ENCODE measurements at regions not wholly inside any gene's neighbourhood (a gene's known extent, or its start where the extent isn't known, plus 50 kb on each side); places are given as distances from the start of the nearest gene placed in this dataset.

DNA sequence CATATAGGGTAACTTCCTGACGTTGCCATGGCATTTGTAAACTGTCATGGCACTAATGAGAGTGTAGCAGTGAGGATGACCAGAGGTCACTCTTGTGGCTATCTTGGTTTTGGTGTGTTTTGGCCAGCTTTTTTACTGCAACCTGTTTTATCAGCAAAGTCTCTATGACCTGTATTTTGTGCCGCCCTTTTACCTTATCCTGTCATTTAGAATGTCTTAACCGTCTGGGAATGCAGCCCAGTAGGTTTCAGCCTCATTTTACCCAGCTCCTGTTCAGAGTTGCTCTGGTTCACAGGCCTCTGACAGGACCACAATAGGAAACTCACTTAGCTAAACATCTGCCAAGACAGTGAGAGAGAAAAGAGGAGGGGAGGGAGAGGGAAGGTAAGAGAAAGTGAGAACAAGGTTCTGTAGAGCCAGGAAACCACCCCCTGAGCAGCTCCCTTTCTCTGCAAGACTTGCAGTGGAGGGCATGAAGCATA lies 64.8 kb upstream of the PLEKHG3 start:
- DNase-seq, result no peak

DNA sequence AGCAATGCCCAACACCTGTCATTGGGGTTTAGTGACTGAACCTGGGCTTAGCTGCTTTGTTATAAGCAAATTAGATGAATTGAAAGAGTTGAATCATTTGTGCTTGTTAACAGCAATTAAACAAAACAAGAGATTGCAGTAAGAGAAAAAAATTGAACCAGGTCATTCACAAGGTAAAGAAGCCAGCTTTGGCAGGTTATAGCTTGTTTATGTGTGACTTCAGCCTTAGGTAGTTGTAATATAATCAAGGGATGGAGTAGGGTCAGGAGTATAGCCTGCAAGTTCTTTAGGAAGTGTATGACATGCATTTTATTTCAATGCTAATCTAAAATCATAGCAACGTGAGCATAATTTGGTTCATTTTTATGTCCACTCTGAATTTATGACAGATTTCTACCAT lies 63.4 kb upstream of the PLEKHG3 start:
- DNase-seq, result no peak

DNA sequence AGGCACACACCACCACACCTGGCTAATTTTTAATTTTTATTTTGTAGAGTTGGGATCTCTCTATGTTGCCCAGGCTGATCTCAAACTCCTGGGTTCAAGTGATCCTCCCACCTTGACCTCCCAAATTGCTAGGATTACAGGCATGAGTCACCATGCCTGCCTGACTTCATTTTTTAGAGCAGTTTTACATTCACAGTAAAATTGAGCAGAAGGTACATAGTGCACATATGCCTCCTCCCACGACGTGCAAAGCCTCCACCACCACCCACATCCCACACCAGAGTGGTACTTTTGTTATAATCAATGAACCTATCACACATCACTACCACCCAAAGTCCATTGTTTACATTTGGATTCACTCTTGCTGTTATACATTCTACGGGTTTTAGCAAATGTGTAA lies 62.5 kb upstream of the PLEKHG3 start:
- no peak for DNase-seq

DNA sequence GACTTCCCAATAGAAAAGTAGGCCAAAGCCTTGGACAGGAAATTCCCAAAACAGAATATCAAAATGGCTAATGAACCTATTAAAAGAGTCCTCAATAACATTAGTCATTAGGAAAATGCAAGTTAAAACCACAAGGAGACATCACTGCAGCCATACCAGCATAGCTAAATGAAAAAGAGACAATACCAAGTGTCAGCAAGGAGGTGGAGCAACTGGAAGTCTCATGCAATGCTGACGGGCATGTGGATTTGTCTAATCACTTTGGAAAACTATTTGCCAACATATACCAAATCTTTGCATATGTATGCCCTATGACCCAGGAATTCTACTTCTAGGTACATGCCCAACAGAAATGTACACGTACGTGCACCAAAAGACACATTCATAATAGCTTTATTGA lies 60.5 kb upstream of the PLEKHG3 start:
- no peak for DNase-seq

DNA sequence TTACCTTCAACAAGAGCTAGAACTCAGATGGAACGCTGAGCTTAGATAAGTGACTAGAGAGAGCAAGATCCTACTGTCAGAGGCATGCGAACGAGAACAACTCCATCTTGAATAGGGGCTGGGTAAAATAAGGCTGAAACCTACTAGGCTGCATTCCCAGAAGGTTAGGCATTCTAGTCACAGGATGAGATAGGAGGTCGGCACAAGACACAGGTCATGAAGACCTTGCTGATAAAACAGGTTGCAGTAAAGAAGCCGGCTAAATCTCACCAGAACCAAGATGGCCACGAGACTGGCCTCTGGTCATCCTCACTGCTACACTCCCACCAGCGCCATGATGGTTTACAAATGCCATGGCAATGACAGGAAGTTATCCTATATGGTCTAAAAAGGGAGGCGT lies 59.6 kb upstream of the PLEKHG3 start:
- DNase-seq, result no peak

DNA sequence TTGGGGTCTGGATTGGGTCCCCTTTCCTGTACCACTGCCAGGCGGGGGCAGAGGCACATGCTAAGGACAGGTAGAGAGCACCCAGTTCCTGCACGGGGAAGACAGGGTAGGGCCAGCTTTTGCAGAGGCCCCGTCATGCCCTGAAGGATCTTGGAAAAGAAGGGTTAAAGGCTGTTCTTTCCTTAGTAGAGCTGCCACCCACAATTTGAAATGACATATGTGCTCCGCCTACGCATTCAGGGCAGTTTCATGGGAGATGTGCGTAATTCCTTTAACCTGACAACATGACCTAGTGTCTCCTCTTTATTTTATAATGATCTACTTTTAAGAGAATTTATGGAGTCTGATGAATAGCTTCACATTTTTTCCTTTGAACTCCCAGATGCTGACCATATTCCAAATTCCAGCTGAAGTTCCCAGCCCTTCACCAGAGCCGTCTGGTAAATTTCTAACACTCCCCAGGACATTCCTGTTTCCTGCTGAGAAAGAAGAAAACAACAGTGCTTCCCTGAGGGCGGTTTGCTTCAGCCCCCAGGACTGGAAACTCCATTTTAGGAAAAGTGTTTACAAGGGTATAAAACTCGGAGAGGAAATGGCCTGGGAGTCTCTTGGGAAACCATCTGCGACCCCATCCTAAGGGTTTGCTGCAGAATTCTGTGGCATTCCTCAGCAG lies 58.9 kb upstream of the PLEKHG3 start:
- DNase-seq, result peak in 14 of 56 donors; percentile 3 to 43 (median 16)

DNA sequence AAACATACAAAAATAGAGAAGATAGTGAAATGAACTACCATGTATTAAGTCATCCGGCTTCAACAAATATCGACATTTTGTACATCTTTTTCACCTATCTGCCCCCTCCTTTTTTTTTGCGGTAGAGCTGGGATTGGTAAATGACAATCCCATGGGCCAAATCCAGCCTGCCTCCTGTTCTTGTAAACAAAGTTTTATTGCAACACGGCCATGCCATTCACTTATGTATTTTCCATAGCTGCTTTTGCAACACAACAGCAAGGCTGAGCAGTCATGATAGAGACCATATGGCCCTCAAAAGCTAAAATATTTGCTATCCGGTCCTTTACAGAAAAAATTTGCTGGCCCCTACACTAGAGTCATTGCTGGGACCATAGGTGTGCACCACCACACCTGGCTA lies 58.1 kb upstream of the PLEKHG3 start:
- DNase-seq, result no peak

DNA sequence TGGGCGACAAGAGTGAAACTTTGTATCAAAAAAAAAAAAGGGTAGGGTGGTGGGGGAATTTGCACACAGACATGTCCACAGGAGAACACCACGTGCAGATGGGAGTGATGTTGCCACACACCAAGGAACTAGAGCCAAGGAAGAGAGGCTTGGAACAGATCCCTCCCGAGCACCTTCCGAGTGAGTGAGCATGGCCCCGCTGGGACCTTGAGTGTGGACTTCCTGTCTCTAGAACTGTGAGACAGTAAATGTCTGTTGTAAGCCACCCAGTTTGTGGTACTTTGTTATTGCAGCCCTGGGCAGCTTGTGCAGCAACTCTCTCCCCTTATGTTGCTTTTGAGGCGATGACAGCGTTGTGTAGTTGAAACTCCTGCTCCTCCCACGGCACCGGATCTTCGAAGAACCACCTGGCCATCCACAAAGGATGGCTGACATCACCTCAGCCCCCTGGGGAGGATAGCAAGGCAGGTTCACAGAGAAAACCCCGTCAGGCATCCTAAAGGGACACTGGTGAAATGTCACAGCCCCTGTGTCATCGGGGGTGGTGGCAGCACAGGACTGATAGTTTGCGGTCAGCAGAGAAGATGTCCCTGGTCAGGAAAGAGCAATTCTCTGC lies 54.7 kb upstream of the PLEKHG3 start:
- DNase-seq, result no peak

DNA sequence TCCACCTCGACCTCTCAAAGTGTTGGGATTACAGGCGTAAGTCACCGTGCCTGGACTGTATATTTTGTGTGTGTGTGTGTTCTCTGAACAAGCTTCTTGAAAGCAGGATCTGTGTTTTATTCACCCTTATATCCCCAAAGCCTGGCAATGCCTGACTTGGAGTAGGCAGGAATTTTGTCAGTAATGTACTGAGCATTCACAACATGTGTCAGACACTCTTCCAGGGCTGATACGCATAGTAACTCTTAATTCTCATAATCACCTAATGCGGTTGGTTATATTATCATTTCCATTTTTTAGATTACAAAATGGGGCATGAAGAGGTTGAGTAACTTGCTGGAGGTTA lies 50.4 kb upstream of the PLEKHG3 start:
- no peak for DNase-seq

DNA sequence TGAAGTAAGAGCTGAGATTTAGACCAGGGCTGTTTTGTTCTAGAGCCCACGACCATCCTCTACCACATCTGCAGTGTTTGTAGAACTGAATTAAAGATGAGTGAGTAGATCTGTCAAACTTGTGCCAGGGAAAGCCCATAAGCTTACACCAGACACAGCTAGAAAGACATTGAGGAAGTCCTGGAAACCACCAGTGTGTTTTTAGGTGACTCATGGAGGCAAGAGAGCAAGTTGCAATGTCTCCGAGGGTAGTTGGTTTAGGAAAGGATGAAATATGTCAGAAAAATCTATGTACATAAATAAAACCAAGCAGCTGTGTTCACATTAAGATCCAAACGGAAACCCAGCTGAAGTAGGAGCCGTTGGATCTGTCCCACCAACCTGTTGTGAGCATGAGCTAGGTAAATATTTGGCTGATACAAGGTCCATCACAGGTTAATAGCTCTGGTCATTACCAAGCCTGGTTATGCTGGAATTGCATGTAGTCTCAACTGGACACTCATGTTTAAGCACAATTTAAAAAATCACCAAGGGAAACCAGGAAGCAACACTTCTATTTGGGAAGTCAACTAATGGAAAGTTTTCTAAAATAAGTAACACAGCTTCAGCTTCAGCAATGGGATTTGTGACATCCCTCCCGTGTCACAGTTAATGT lies 49.9 kb upstream of the PLEKHG3 start:
- DNase-seq, result no peak
